Fibroblast of pulmonary artery (primary cell): ENCODE measurements at regions not wholly inside any gene's neighbourhood (a gene's known extent, or its start where the extent isn't known, plus 50 kb on each side); places are given as distances from the start of the nearest gene placed in this dataset.

Source experiments
- DNase-seq: peaks from one replicate; pipeline ENCODE4 v3.0.0-alpha.2; 2010; ENCODE audit warnings: low read depth
- H3K4me3 ChIP-seq: replicated peaks from 2 replicates; pipeline ENCODE4 v1.5.1; 2011; ENCODE audit warnings: low read depth, mild to moderate bottlenecking, control low read depth, low read length, moderate library complexity
- CTCF ChIP-seq: IDR thresholded peaks from 2 replicates; pipeline ENCODE4 v1.5.1; 2011; ENCODE audit warnings: mild to moderate bottlenecking, control low read depth, low read length, inconsistent platforms; ENCODE audit errors: missing control alignments

- DNase-seq = peak; percentile 52
- no peak overlapping the region for H3K4me3 ChIP-seq
- TF ChIP-seq CTCF = no peak
Measured at GRCh38 chr18:29225351-29225750, 1048.4 kb upstream of the CDH2 start.

GRCh38 chr18:29218091-29218490 is 1041.2 kb upstream of the CDH2 start:
- no peak for TF ChIP-seq CTCF
- DNase-seq = no peak
- no peak overlapping the region for H3K4me3 ChIP-seq

GRCh38 chr18:29217124-29217915 is 1040.4 kb upstream of the CDH2 start:
- DNase-seq = no peak
- TF ChIP-seq CTCF = no peak
- H3K4me3 ChIP-seq = no peak overlapping the region

GRCh38 chr18:29198834-29199233 is 1021.9 kb upstream of the CDH2 start:
- no peak for DNase-seq
- H3K4me3 ChIP-seq = no peak overlapping the region
- TF ChIP-seq CTCF = no peak

- TF ChIP-seq CTCF = no peak
- DNase-seq = no peak
- no peak overlapping the region for H3K4me3 ChIP-seq
Measured at GRCh38 chr18:29196307-29196706, 1019.4 kb upstream of the CDH2 start.

- peak; percentile 55 for DNase-seq
- no peak overlapping the region for H3K4me3 ChIP-seq
- peak; percentile 58 for TF ChIP-seq CTCF
Measured at GRCh38 chr18:29191263-29191662, 1014.3 kb upstream of the CDH2 start.

- TF ChIP-seq CTCF = no peak
- DNase-seq = no peak
- no peak overlapping the region for H3K4me3 ChIP-seq
Measured at GRCh38 chr18:29188760-29189159, 1011.8 kb upstream of the CDH2 start.
